SK-N-SH (cell line): ENCODE measurements at regions not wholly inside any gene's neighbourhood (a gene's known extent, or its start where the extent isn't known, plus 50 kb on each side); places are given as distances from the start of the nearest gene placed in this dataset.

Experiments used
- CTCF ChIA-PET: fragments of 300-600, 350-600 bp; formaldehyde crosslinking; extraction: SDS; loops from one replicate; lab custom pipeline; 2021; lab: Yijun Ruan, JAX
- POLR2A ChIA-PET: fragments of 350-600 bp; sonication (Branson Sonifier 250); formaldehyde crosslinking; extraction: SDS; loops from one replicate; lab custom pipeline; 2020; ENCODE audit warnings: antibody characterized with exemption, inconsistent platforms; lab: Yijun Ruan, JAX
- DNase-seq: peaks from one replicate; pipeline ENCODE4 v3.0.0; 2012
- H2AFZ ChIP-seq: fragments of 200-600 bp; sonication (generic); 2 replicates; pipeline ENCODE4 v1.8.1; 2016; ENCODE audit warnings: antibody characterized with exemption, mild to moderate bottlenecking, low read depth
- H3F3A ChIP-seq: fragments of 200-600 bp; sonication (generic); replicated peaks from 2 replicates; pipeline ENCODE3; 2016; ENCODE audit warnings: antibody characterized with exemption, mild to moderate bottlenecking; ENCODE audit not compliant: insufficient read depth
- H3K27ac ChIP-seq, 2 experiments: fragments of 200-500 bp in 1 of 2; fragments of 200-600 bp in 1 of 2; sonication (Bioruptor generic) in 1 of 2; sonication (generic), shearing (Covaris generic) in 1 of 2; 2 replicates each; pipeline versions ENCODE4 v1.5.1 to v1.6.1; 2014 to 2016; ENCODE audit warnings: low read depth in 2 of 2, inconsistent platforms in 1 of 2, low read length in 1 of 2, mild to moderate bottlenecking in 1 of 2, mixed read lengths in 1 of 2
- H3K27me3 ChIP-seq: fragments of 200-600 bp; sonication (generic), shearing (Covaris generic); 2 replicates; pipeline ENCODE4 v1.6.1; 2016; ENCODE audit warnings: mixed run types; ENCODE audit not compliant: insufficient read depth
- H3K36me3 ChIP-seq, 2 experiments: fragments of 200-500 bp in 1 of 2; fragments of 200-600 bp in 1 of 2; sonication (Bioruptor generic) in 1 of 2; sonication (generic) in 1 of 2; replicated peaks in 1 of 2; 2 replicates each; pipeline versions ENCODE3 to v1.5.1; 2014 to 2016; ENCODE audit warnings: low read length in 1 of 2, mild to moderate bottlenecking in 1 of 2; ENCODE audit not compliant: insufficient read depth in 2 of 2, control insufficient read depth in 1 of 2
- H3K4me1 ChIP-seq, 2 experiments: fragments of 200-500 bp in 1 of 2; fragments of 200-600 bp in 1 of 2; sonication (Bioruptor generic) in 1 of 2; sonication (generic), shearing (Covaris generic) in 1 of 2; 2 replicates each; pipeline versions ENCODE4 v1.5.1 to v1.6.1; 2014 to 2016; ENCODE audit warnings: low read depth in 1 of 2, low read length in 1 of 2, mixed run types in 1 of 2; ENCODE audit not compliant: insufficient read depth in 2 of 2, control insufficient read depth in 1 of 2
- H3K4me2 ChIP-seq: fragments of 200-600 bp; sonication (generic), shearing (Covaris generic); 2 replicates; pipeline ENCODE4 v1.6.1; 2017; ENCODE audit warnings: mixed run types
- H3K4me3 ChIP-seq, 2 experiments: fragments of 200-500 bp in 1 of 2; fragments of 200-600 bp in 1 of 2; sonication (Bioruptor generic) in 1 of 2; sonication (generic), shearing (Covaris generic) in 1 of 2; 2 replicates each; pipeline versions ENCODE4 v1.5.1 to v1.8.1; 2014 to 2016; ENCODE audit warnings: low read depth in 2 of 2, inconsistent platforms in 1 of 2, low read length in 1 of 2, mild to moderate bottlenecking in 1 of 2, mixed read lengths in 1 of 2, moderate library complexity in 1 of 2
- H3K79me2 ChIP-seq: fragments of 200-600 bp; sonication (generic); 2 replicates; pipeline ENCODE4 v1.8.1; 2017; ENCODE audit warnings: mild to moderate bottlenecking; ENCODE audit not compliant: insufficient read depth
- H3K9ac ChIP-seq: fragments of 200-600 bp; sonication (generic); 2 replicates; pipeline ENCODE4 v1.6.1; 2017; ENCODE audit warnings: mixed run types
- H3K9me2 ChIP-seq: fragments of 200-600 bp; sonication (generic); 2 replicates; pipeline ENCODE4 v1.6.1; 2017; ENCODE audit warnings: mixed run types
- H3K9me3 ChIP-seq: fragments of 200-600 bp; sonication (generic); 2 replicates; pipeline ENCODE4 v1.6.1; 2017; ENCODE audit warnings: mixed run types, mild to moderate bottlenecking, moderate library complexity
- H4K20me1 ChIP-seq: fragments of 200-600 bp; sonication (generic); 2 replicates; pipeline ENCODE4 v1.6.1; 2017; ENCODE audit warnings: mild to moderate bottlenecking, mixed run types; ENCODE audit not compliant: insufficient read depth
- CHD2 ChIP-seq: fragments of 150-350 bp; IDR thresholded peaks from 2 replicates; pipeline ENCODE4 v1.6.1; 2018; ENCODE audit warnings: low read length; ENCODE audit not compliant: partially characterized antibody
- CTCF ChIP-seq: fragments of 200-600 bp; sonication (generic); IDR thresholded peaks from 2 replicates; pipeline ENCODE4 v1.6.1; 2017; ENCODE audit warnings: antibody characterized with exemption, mild to moderate bottlenecking, moderate library complexity
- ELF1 ChIP-seq: IDR thresholded peaks from 2 replicates; pipeline ENCODE4 v1.4.0; 2012
- EP300 ChIP-seq, 2 experiments: IDR thresholded peaks; 2 replicates each; pipeline versions ENCODE4 v1.4.0 to v1.6.1; 2012; ENCODE audit warnings: borderline replicate concordance in 1 of 2, low read depth in 1 of 2, low read length in 1 of 2
- EZH2phosphoT487 ChIP-seq: fragments of 200-600 bp; sonication (generic); IDR thresholded peaks from 2 replicates; pipeline ENCODE4 v1.6.1; 2017; ENCODE audit warnings: low read depth, mixed run types, mild to moderate bottlenecking, antibody characterized with exemption, moderate library complexity, borderline replicate concordance
- FOSL2 ChIP-seq: IDR thresholded peaks from 2 replicates; pipeline ENCODE4 v1.4.0; 2012; ENCODE audit warnings: low read depth, mild to moderate bottlenecking, moderate library complexity, borderline replicate concordance
- GABPA ChIP-seq: IDR thresholded peaks from 2 replicates; pipeline ENCODE4 v1.4.0; 2012; ENCODE audit warnings: low read depth, mild to moderate bottlenecking
- GATA2 ChIP-seq: sonication (generic); formaldehyde crosslinking; IDR thresholded peaks from 2 replicates; pipeline ENCODE4 v1.5.0; 2020; ENCODE audit warnings: mild to moderate bottlenecking, missing genetic modification reagents
- MEF2A ChIP-seq: IDR thresholded peaks from 2 replicates; pipeline ENCODE4 v1.4.0; 2012; ENCODE audit warnings: low read depth, borderline replicate concordance
- MXI1 ChIP-seq: IDR thresholded peaks from 2 replicates; pipeline ENCODE4 v1.6.1; 2012; ENCODE audit warnings: mild to moderate bottlenecking, low read depth, low read length, improper control_type of control experiment
- NRF1 ChIP-seq: IDR thresholded peaks from 2 replicates; pipeline ENCODE4 v1.6.1; 2012; ENCODE audit warnings: low read depth, mild to moderate bottlenecking, low read length
- POLR2AphosphoS5 ChIP-seq: IDR thresholded peaks from 2 replicates; pipeline ENCODE4 v1.6.1; 2012; ENCODE audit warnings: low read depth, low read length
- RFX5 ChIP-seq: IDR thresholded peaks from 2 replicates; pipeline ENCODE4 v1.6.1; 2012; ENCODE audit warnings: mild to moderate bottlenecking, improper control_type of control experiment, low read length
- RXRA ChIP-seq: IDR thresholded peaks from 2 replicates; pipeline ENCODE4 v1.4.0; 2012; ENCODE audit warnings: low read depth, mild to moderate bottlenecking, borderline replicate concordance
- SMC3 ChIP-seq: IDR thresholded peaks from 2 replicates; pipeline ENCODE4 v1.6.1; 2012; ENCODE audit warnings: low read depth, low read length, improper control_type of control experiment
- TCF12 ChIP-seq: IDR thresholded peaks from 2 replicates; pipeline ENCODE4 v1.4.0; 2012
- YY1 ChIP-seq: IDR thresholded peaks from 2 replicates; pipeline ENCODE4 v1.4.0; 2012; ENCODE audit warnings: low read depth, mild to moderate bottlenecking
- WGBS: methylation state at CpG from one replicate; pipeline ENCODE4 v1.1.6; 2017; ENCODE audit warnings: low lambda C conversion rate; 5-methylcytosine and 5-hydroxymethylcytosine counted together
- TF ChIP-seq, protein P1 (sequence below): fragments of 150-350 bp; IDR thresholded peaks from 2 replicates; pipeline ENCODE4 v1.6.1; 2016; ENCODE audit warnings: mild to moderate bottlenecking, low read depth, low read length

DNA sequence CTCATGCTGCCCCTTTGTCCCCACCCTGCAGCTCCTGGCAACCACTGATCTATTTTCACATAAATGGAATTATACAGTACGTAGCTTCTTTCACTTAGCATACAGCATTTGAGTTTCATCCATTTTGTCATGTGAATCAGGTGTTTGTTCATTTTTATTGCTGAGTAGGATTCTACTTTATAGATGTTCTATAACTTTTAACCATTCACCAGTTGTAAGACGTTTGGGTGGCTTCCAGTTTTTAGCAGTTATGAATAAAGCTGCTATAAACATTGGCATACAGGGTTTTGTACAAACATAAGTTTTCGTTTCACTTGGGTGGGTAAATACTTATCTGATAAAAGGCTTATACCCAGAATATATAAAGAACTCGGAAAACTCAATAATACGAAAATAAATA lies 102.3 kb upstream of the KLHL13 start:
- Histone ChIP-seq H3K36me3 (no peaks in the 10 kb centered on the region), H3K4me3 (no peak overlapping the region), H3K27me3 (no peaks in the 10 kb centered on the region), H3K27ac (peak overlapping the region in 1 of 2 experiments; percentile 99; a peak in 2 of 4 replicates), H3K4me1 (peaks cover 9 to 25% of the 10 kb centered on the region in 2 experiments), H4K20me1 (no peaks in the 10 kb centered on the region), H2AFZ (no peak overlapping the region), H3K79me2 (no peaks in the 10 kb centered on the region), H3F3A (peaks cover 6% of the 10 kb centered on the region), H3K9ac (no peak overlapping the region), H3K4me2 (no peak overlapping the region), H3K9me3 (no peaks in the 10 kb centered on the region), H3K9me2 (no peaks in the 10 kb centered on the region)
- POLR2A ChIA-PET: no interaction called here
- CTCF ChIA-PET: interaction anchor here (0.7 to 1.4 kb wide), 3 partner anchors 14 to 238 kb away, joined by 3 to 4 read pairs (median 3); no protein-coding TSS in a partner anchor
- no peak for DNase-seq
- 48% methylated on average over 5 of the region's 5 CpGs for WGBS
- TF ChIP-seq MXI1 (no peak), ELF1 (no peak), RFX5 (no peak), TCF12 (no peak), RXRA (no peak)

- H4K20me1 ChIP-seq: no peaks in the 10 kb centered on the region
- no peaks in the 10 kb centered on the region for H3K9me2 ChIP-seq
- peak overlapping the region; percentile 86 to 99; a peak in 3 of 4 replicates for H3K27ac ChIP-seq
- no peak for DNase-seq
- no peak overlapping the region for H3K4me3 ChIP-seq
- H3F3A ChIP-seq: peaks cover 13% of the 10 kb centered on the region
- POLR2A ChIA-PET: interaction anchor here (1.4 kb wide), 1 partner anchor 103 kb away, joined by 6 read pairs; the partner anchor contains the start of gene KLHL13
- WGBS: 46% methylated on average over 1 of the region's 1 CpG
- CTCF ChIA-PET: interaction anchor here (1.4 kb wide), 1 partner anchor 239 kb away, joined by 3 read pairs; no protein-coding TSS in a partner anchor
- H3K9ac ChIP-seq: no peak overlapping the region
- H3K9me3 ChIP-seq: no peaks in the 10 kb centered on the region
- TF ChIP-seq, protein P1, sequence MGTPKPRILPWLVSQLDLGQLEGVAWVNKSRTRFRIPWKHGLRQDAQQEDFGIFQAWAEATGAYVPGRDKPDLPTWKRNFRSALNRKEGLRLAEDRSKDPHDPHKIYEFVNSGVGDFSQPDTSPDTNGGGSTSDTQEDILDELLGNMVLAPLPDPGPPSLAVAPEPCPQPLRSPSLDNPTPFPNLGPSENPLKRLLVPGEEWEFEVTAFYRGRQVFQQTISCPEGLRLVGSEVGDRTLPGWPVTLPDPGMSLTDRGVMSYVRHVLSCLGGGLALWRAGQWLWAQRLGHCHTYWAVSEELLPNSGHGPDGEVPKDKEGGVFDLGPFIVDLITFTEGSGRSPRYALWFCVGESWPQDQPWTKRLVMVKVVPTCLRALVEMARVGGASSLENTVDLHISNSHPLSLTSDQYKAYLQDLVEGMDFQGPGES: no peak
- peak in 1 of 2 experiments; percentile 56; a peak in 1 of 4 replicates for TF ChIP-seq EP300 (IDR thresholded peaks at IDR 0.05; ENCODE audit: borderline replicate concordance in 1 of 2, low read depth in 1 of 2, low read length in 1 of 2)
- H3K27me3 ChIP-seq: no peaks in the 10 kb centered on the region
- no peaks in the 10 kb centered on the region for H3K36me3 ChIP-seq
- no peak overlapping the region for H3K4me2 ChIP-seq
- peaks cover 9 to 25% of the 10 kb centered on the region in 2 experiments for H3K4me1 ChIP-seq
- no peak overlapping the region for H2AFZ ChIP-seq
- H3K79me2 ChIP-seq: no peaks in the 10 kb centered on the region
Observed at GRCh38 chrX:118219866-118220265, 103.3 kb upstream of the KLHL13 start.

- ChIA-PET CTCF (interaction anchor here (1.5 kb wide), 1 partner anchor 34 kb away, joined by 3 read pairs; no protein-coding TSS in a partner anchor), POLR2A (interaction anchor here (1.4 kb wide), 1 partner anchor 104 kb away, joined by 6 read pairs; the partner anchor contains the start of gene KLHL13)
- no peaks in the 10 kb centered on the region for H3K9me2 ChIP-seq
- no peaks in the 10 kb centered on the region for H3K9me3 ChIP-seq
- H3K9ac ChIP-seq: no peak overlapping the region
- H3K27ac ChIP-seq: peak overlapping the region; percentile 86 to 99
- no peaks in the 10 kb centered on the region for H4K20me1 ChIP-seq
- no peaks in the 10 kb centered on the region for H3K27me3 ChIP-seq
- H3K4me3 ChIP-seq: no peak overlapping the region
- peaks cover 7 to 22% of the 10 kb centered on the region in 2 experiments for H3K4me1 ChIP-seq
- H3K79me2 ChIP-seq: no peaks in the 10 kb centered on the region
- peak overlapping the region; percentile 33; the same call in 1 of the 2 replicates for H3K4me2 ChIP-seq
- H2AFZ ChIP-seq: no peak overlapping the region
- H3F3A ChIP-seq: peaks cover 17% of the 10 kb centered on the region
- H3K36me3 ChIP-seq: no peaks in the 10 kb centered on the region
- WGBS: 52% methylated on average over 1 of the region's 1 CpG
- no peak for DNase-seq
- TF ChIP-seq ELF1 (no peak), CHD2 (no peak), CTCF (no peak), POLR2AphosphoS5 (no peak), NRF1 (no peak), MEF2A (no peak), MXI1 (no peak), TCF12 (no peak), YY1 (no peak), FOSL2 (no peak), EP300 (IDR thresholded peaks at IDR 0.05; ENCODE audit: borderline replicate concordance in 1 of 2, low read depth in 1 of 2, low read length in 1 of 2) (no peak), EZH2phosphoT487 (no peak), SMC3 (no peak), GABPA (no peak), GATA2 (CRISPR knock-in tag) (no peak)
- TF ChIP-seq, protein P1: no peak
Observed at GRCh38 chrX:118220509-118220908, 103.9 kb upstream of the KLHL13 start.
